Epithelial cell of esophagus (primary cell): ENCODE measurements at regions not wholly inside any gene's neighbourhood (a gene's known extent, or its start where the extent isn't known, plus 50 kb on each side); places are given as distances from the start of the nearest gene placed in this dataset.
A peak's percentile ranks its signal among the peaks of the same experiment; 100 is the strongest.
"Not testable (repeated sequence)": the region's sequence is repeated elsewhere in the genome, so short reads cannot be mapped to it uniquely, and the experiment has no call there.

Source experiments
- DNase-seq: peaks from one replicate; pipeline ENCODE4 v3.0.0; 2010; ENCODE audit warnings: low read depth
- H3K4me3 ChIP-seq: 2 replicates; pipeline ENCODE4 v1.5.1; 2011; ENCODE audit warnings: mild to moderate bottlenecking, low read length, control low read depth
- CTCF ChIP-seq: IDR thresholded peaks from 2 replicates; pipeline ENCODE4 v1.5.1; 2011; ENCODE audit warnings: low read depth, mild to moderate bottlenecking, low read length, control low read depth, inconsistent platforms; ENCODE audit not compliant: insufficient read depth; ENCODE audit errors: missing control alignments

- H3K4me3 ChIP-seq, result no peak overlapping the region
- no peak for TF ChIP-seq CTCF
- DNase-seq, result no peak
These were observed 357.9 kb upstream of the LRRC3B start for GRCh38 chr3:26264708-26265107.

- no peak overlapping the region for H3K4me3 ChIP-seq
- TF ChIP-seq CTCF, result no peak
- no peak for DNase-seq
These were observed 350.7 kb upstream of the LRRC3B start for GRCh38 chr3:26271848-26272247.

- no peak for DNase-seq
- no peak for TF ChIP-seq CTCF
- H3K4me3 ChIP-seq, result no peak overlapping the region
These were observed 349.4 kb upstream of the LRRC3B start for GRCh38 chr3:26273196-26273595.

GRCh38 chr3:26279091-26279490, 343.5 kb upstream of the LRRC3B start:
- no peak for TF ChIP-seq CTCF
- DNase-seq, result peak; percentile 35
- H3K4me3 ChIP-seq, result no peak overlapping the region

- no peak overlapping the region for H3K4me3 ChIP-seq
- TF ChIP-seq CTCF, result no peak
- DNase-seq, result peak; percentile 3
These were observed 342.1 kb upstream of the LRRC3B start for GRCh38 chr3:26280517-26280916.

GRCh38 chr3:26281284-26281985, 341.1 kb upstream of the LRRC3B start:
- TF ChIP-seq CTCF, result no peak
- H3K4me3 ChIP-seq, result no peak overlapping the region
- DNase-seq, result peak; percentile 89

GRCh38 chr3:26284503-26284902, 338.1 kb upstream of the LRRC3B start:
- not testable (repeated sequence) for DNase-seq, H3K4me3 ChIP-seq
